Upper lobe of left lung (tissue), 4 donors: ENCODE measurements at regions not wholly inside any gene's neighbourhood (a gene's known extent, or its start where the extent isn't known, plus 50 kb on each side); places are given as distances from the start of the nearest gene placed in this dataset.

Experiments used
- CTCF ChIP-seq, 6 experiments: fragments of 450-650 bp in 4 of 6; fragments of 200-600 bp in 2 of 6; sonication (generic) in 2 of 6; IDR thresholded peaks; one replicate each; pipeline ENCODE4 v1.5.1; 2016 to 2019; ENCODE audit warnings: antibody characterized with exemption in 6 of 6
- POLR2A ChIP-seq, 4 donors: fragments of 450-650 bp; IDR thresholded peaks; one replicate each; pipeline ENCODE4 v1.5.1; 2016 to 2017; ENCODE audit warnings: antibody characterized with exemption in 4 of 4, mild to moderate bottlenecking in 2 of 4
- POLR2AphosphoS5 ChIP-seq, 2 donors: sonication (generic); formaldehyde crosslinking; IDR thresholded peaks; one replicate each; pipeline ENCODE4 v1.5.1; 2017; ENCODE audit warnings: antibody characterized with exemption in 2 of 2

- TF ChIP-seq POLR2AphosphoS5 (IDR thresholded peaks at IDR 0.05) = no peak
- TF ChIP-seq CTCF (IDR thresholded peaks at IDR 0.05) = no peak
- TF ChIP-seq POLR2A (IDR thresholded peaks at IDR 0.05) = no peak
Observed at GRCh38 chr20:57109571-57109953, 156.9 kb downstream of the BMP7 start.
